Endodermal cell (in vitro differentiated cells): ENCODE measurements at regions not wholly inside any gene's neighbourhood (a gene's known extent, or its start where the extent isn't known, plus 50 kb on each side); places are given as distances from the start of the nearest gene placed in this dataset.

Experiments
- DNase-seq: peaks from one replicate; pipeline ENCODE4 v3.0.0-alpha.2; 2017
- H3K27ac ChIP-seq: 2 replicates; pipeline ENCODE4 v1.5.1; 2013; ENCODE audit warnings: mild to moderate bottlenecking, low read depth, low read length, moderate library complexity
- H3K27me3 ChIP-seq: 2 replicates; pipeline ENCODE4 v1.6.1; 2013; ENCODE audit warnings: mild to moderate bottlenecking, low read length, moderate library complexity; ENCODE audit not compliant: insufficient read depth, control insufficient read depth, poor library complexity, severe bottlenecking
- H3K36me3 ChIP-seq: 2 replicates; pipeline ENCODE4 v1.7.0; 2013; ENCODE audit warnings: mild to moderate bottlenecking, low read length, moderate library complexity; ENCODE audit not compliant: control insufficient read depth, insufficient read depth
- H3K4me1 ChIP-seq: one replicate; pipeline ENCODE4 v1.7.0; 2013; ENCODE audit warnings: low read length; ENCODE audit not compliant: control insufficient read depth, insufficient read depth
- H3K4me3 ChIP-seq: 2 replicates; pipeline ENCODE4 v1.5.1; 2013; ENCODE audit warnings: mild to moderate bottlenecking, low read length, moderate library complexity
- H3K9ac ChIP-seq: 2 replicates; pipeline ENCODE4 v1.6.1; 2013; ENCODE audit warnings: mild to moderate bottlenecking, low read length, moderate library complexity; ENCODE audit not compliant: poor library complexity, severe bottlenecking; ENCODE audit errors: extremely low read depth
- H3K9me3 ChIP-seq: 2 replicates; pipeline ENCODE4 v1.6.1; 2013; ENCODE audit warnings: mild to moderate bottlenecking, low read length, moderate library complexity; ENCODE audit not compliant: control insufficient read depth
- H3K27ac Mint-ChIP-seq: 2 replicates; pipeline ENCODE4 v1.8.0; 2020; ENCODE audit warnings: mixed read lengths
- H3K27me3 Mint-ChIP-seq: 2 replicates; pipeline ENCODE4 v1.8.0; 2021; ENCODE audit warnings: mild to moderate bottlenecking, mixed read lengths; ENCODE audit not compliant: insufficient read depth
- H3K36me3 Mint-ChIP-seq: 2 replicates; pipeline ENCODE4 v1.8.0; 2020; ENCODE audit warnings: low read depth, mixed read lengths
- H3K4me1 Mint-ChIP-seq: 2 replicates; pipeline ENCODE4 v1.8.0; 2020; ENCODE audit warnings: mixed read lengths
- H3K4me3 Mint-ChIP-seq: 2 replicates; pipeline ENCODE4 v1.8.0; 2020; ENCODE audit warnings: mild to moderate bottlenecking, moderate library complexity, mixed read lengths
- H3K9me3 Mint-ChIP-seq: 2 replicates; pipeline ENCODE4 v1.8.0; 2020; ENCODE audit warnings: mild to moderate bottlenecking, mixed read lengths
- WGBS, 2 experiments: methylation state at CpG; one replicate each; pipeline versions ENCODE4 v1.1.5 to v1.1.7; 2013; ENCODE audit warnings: missing lambda C conversion rate in 2 of 2, mixed read lengths in 1 of 2; ENCODE audit not compliant: insufficient coverage in 1 of 2, insufficient read length in 1 of 2; 5-methylcytosine and 5-hydroxymethylcytosine counted together
- TF ChIP-seq, protein P1 (sequence below): fragments of 200-600 bp; sonication (generic); conservative IDR thresholded peaks from 2 replicates; pipeline ENCODE4 v1.5.0; 2021; ENCODE audit warnings: antibody characterized with exemption, mild to moderate bottlenecking

DNA sequence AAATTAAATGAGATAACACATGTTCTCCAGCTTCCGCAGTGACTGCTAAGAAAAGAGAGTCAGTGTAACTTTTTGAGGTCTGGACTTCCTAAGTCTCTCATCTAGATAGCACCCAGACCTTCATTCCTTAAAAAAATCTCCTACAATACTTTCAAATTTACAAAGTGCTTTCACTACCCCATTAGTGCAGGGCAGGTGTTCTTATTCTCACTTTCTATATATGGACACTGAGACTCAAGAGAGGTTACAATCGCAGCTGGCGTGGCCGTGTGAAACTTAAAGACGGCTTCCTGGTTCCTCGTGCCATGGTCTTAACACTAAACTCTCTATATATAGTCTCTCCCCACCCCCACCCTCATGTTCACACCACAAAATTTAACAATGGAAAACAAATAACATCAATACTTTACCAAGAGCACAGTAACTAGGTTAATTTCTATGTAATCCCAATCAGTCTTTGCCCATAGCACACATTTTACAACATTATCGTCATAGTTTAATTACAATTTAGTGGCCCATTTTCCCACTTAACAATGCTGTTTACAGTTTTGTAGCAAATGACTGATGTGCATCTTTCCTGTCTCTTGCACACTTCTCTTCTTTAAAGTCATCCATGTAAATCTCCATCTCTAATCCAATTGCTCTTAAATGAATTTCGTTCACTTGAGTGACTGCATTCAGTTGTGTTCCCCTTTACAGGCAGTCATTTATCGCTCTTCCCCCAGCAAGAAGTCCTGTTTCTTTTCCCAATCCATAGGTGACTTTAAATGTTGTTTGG, 78.8 kb upstream of the ARID1B start:
- no peaks in the 10 kb centered on the region for H3K4me1 ChIP-seq
- Mint-ChIP-seq H3K27me3 (no peaks in the 10 kb centered on the region), H3K4me3 (no peak overlapping the region), H3K36me3 (no peaks in the 10 kb centered on the region), H3K27ac (no peak overlapping the region), H3K9me3 (no peaks in the 10 kb centered on the region), H3K4me1 (peaks cover 9% of the 10 kb centered on the region)
- no peak overlapping the region for H3K9ac ChIP-seq
- no peaks in the 10 kb centered on the region for H3K9me3 ChIP-seq
- no peak for DNase-seq
- TF ChIP-seq, protein P1, sequence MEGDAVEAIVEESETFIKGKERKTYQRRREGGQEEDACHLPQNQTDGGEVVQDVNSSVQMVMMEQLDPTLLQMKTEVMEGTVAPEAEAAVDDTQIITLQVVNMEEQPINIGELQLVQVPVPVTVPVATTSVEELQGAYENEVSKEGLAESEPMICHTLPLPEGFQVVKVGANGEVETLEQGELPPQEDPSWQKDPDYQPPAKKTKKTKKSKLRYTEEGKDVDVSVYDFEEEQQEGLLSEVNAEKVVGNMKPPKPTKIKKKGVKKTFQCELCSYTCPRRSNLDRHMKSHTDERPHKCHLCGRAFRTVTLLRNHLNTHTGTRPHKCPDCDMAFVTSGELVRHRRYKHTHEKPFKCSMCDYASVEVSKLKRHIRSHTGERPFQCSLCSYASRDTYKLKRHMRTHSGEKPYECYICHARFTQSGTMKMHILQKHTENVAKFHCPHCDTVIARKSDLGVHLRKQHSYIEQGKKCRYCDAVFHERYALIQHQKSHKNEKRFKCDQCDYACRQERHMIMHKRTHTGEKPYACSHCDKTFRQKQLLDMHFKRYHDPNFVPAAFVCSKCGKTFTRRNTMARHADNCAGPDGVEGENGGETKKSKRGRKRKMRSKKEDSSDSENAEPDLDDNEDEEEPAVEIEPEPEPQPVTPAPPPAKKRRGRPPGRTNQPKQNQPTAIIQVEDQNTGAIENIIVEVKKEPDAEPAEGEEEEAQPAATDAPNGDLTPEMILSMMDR = no peak
- H3K36me3 ChIP-seq = no peaks in the 10 kb centered on the region
- H3K27me3 ChIP-seq = no peaks in the 10 kb centered on the region
- H3K4me3 ChIP-seq = no peak overlapping the region
- 92 to 94% methylated on average over 9 of the region's 9 CpGs for WGBS, 2 experiments
- no peak overlapping the region for H3K27ac ChIP-seq

- H3K36me3 ChIP-seq = no peaks in the 10 kb centered on the region
- H3K27me3 ChIP-seq = no peaks in the 10 kb centered on the region
- no peaks in the 10 kb centered on the region for H3K9me3 ChIP-seq
- Mint-ChIP-seq H3K36me3 (no peaks in the 10 kb centered on the region), H3K4me1 (peaks cover 9% of the 10 kb centered on the region), H3K27ac (no peak overlapping the region), H3K27me3 (no peaks in the 10 kb centered on the region), H3K9me3 (no peaks in the 10 kb centered on the region), H3K4me3 (no peak overlapping the region)
- TF ChIP-seq, protein P1 = no peak
- H3K4me1 ChIP-seq = no peaks in the 10 kb centered on the region
- no peak for DNase-seq
- 92% methylated on average over 4 to 5 of the region's 5 CpGs for WGBS, 2 experiments
- no peak overlapping the region for H3K4me3 ChIP-seq
- H3K27ac ChIP-seq = no peak overlapping the region
- no peak overlapping the region for H3K9ac ChIP-seq
These were observed 79.8 kb upstream of the ARID1B start for GRCh38 chr6:156697225-156697830.

DNA sequence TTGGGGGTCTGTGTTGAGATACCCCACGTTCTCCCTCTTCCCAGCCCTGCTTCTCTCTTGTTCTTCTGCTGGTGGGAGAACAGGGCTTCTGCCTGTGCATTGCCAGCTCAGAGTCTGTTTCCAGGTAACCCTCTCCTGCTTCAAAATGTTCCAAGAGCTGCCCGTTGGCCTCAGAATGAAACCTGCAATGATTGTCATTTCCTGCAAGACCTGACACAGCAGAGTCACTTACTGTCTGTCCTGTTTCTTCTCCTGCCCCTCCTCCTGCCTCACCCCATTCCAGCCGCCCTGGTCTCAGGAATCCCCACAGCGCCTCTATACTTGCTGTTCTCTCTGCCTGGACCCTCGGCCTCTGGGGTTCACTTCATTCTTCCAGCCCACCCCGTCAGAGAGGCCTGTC, 81.4 kb upstream of the ARID1B start:
- H3K36me3 Mint-ChIP-seq = no peaks in the 10 kb centered on the region
- H3K4me1 Mint-ChIP-seq = peaks cover 9% of the 10 kb centered on the region
- H3K27ac Mint-ChIP-seq = no peak overlapping the region
- no peak overlapping the region for H3K4me3 Mint-ChIP-seq
- no peaks in the 10 kb centered on the region for H3K9me3 Mint-ChIP-seq
- H3K27me3 ChIP-seq = no peaks in the 10 kb centered on the region
- no peak overlapping the region for H3K4me3 ChIP-seq
- no peaks in the 10 kb centered on the region for H3K36me3 ChIP-seq
- no peak for DNase-seq
- H3K9me3 ChIP-seq = no peaks in the 10 kb centered on the region
- H3K27ac ChIP-seq = no peak overlapping the region
- 79 to 87% methylated on average over 2 to 6 of the region's 6 CpGs for WGBS, 2 experiments
- peaks cover 9% of the 10 kb centered on the region for H3K27me3 Mint-ChIP-seq
- no peak overlapping the region for H3K9ac ChIP-seq
- H3K4me1 ChIP-seq = no peaks in the 10 kb centered on the region
- TF ChIP-seq, protein P1 = no peak
